AG10803 (cell line): ENCODE measurements at regions not wholly inside any gene's neighbourhood (a gene's known extent, or its start where the extent isn't known, plus 50 kb on each side); places are given as distances from the start of the nearest gene placed in this dataset.

Experiments used
- DNase-seq: peaks from one replicate; pipeline ENCODE4 v3.0.0; 2010; ENCODE audit warnings: low read depth
- H3K4me3 ChIP-seq: 2 replicates; pipeline ENCODE4 v1.5.1; 2011; ENCODE audit warnings: mild to moderate bottlenecking, low read length, control low read depth
- CTCF ChIP-seq: conservative IDR thresholded peaks from 2 replicates; pipeline ENCODE4 v1.5.1; 2011; ENCODE audit warnings: mild to moderate bottlenecking, low read length, control low read depth, inconsistent platforms

- DNase-seq: no peak
- TF ChIP-seq CTCF: no peak
- H3K4me3 ChIP-seq: no peak overlapping the region
These were observed 54.0 kb upstream of the STMND1 start for GRCh38 chr6:17047889-17048288.

GRCh38 chr6:17045581-17046322, 56.1 kb upstream of the STMND1 start:
- peak overlapping the region; percentile 27 for H3K4me3 ChIP-seq
- no peak for TF ChIP-seq CTCF
- DNase-seq: peak; percentile 95

- H3K4me3 ChIP-seq: no peak overlapping the region
These were observed 58.7 kb upstream of the STMND1 start for GRCh38 chr6:17043148-17043522.

GRCh38 chr6:17042422-17043147, 59.3 kb upstream of the STMND1 start:
- H3K4me3 ChIP-seq: no peak overlapping the region
- TF ChIP-seq CTCF: peak; percentile 51
- DNase-seq: peak; percentile 52

More at GRCh38 chr6:17043148-17043522, 58.7 kb upstream of the STMND1 start:
- DNase-seq: no peak
- no peak for TF ChIP-seq CTCF

GRCh38 chr6:17039266-17039665, 62.6 kb upstream of the STMND1 start:
- H3K4me3 ChIP-seq: no peak overlapping the region
- TF ChIP-seq CTCF: no peak
- no peak for DNase-seq

- DNase-seq: peak; percentile 77
These were observed 63.5 kb upstream of the STMND1 start for GRCh38 chr6:17038316-17038715.

More at GRCh38 chr6:17038316-17038715, 63.5 kb upstream of the STMND1 start:
- H3K4me3 ChIP-seq: no peak overlapping the region
- no peak for TF ChIP-seq CTCF
